ENCODE measurements at regions not wholly inside any gene's neighbourhood (a gene's known extent, or its start where the extent isn't known, plus 50 kb on each side); places are given as distances from the start of the nearest gene placed in this dataset.
"Not testable (repeated sequence)": the region's sequence is repeated elsewhere in the genome, so short reads cannot be mapped to it uniquely, and the experiment has no call there.

GRCh38 chr2:111366641-111367029 is 245.9 kb downstream of the BCL2L11 start:
- ATAC-seq: peak; percentile 2
- not testable (repeated sequence) for H3K27me3 ChIP-seq, H3K4me1 ChIP-seq, H3K27ac ChIP-seq, H3K9me3 ChIP-seq, H3K36me3 ChIP-seq
- 64% methylated on average over 3 of the region's 14 CpGs; no CpG with 5 or more reads in 1 of the 2 donors for WGBS, 2 donors (ENCODE audit: low coverage in 1 of 2)
- H3K4me3 ChIP-seq: peak overlapping the region in 1 of 2 donors; percentile 42

- not testable (repeated sequence) for H3K36me3 ChIP-seq, H3K27me3 ChIP-seq, H3K9me3 ChIP-seq, ATAC-seq, H3K4me1 ChIP-seq, H3K27ac ChIP-seq, H3K4me3 ChIP-seq
- whole genome bisulfite sequencing, 2 donors (ENCODE audit: low coverage in 1 of 2): no CpG with 5 or more reads among the region's 3 CpGs
Observed at GRCh38 chr2:111367080-111367479, 246.4 kb downstream of the BCL2L11 start.

- not testable (repeated sequence) for H3K27ac ChIP-seq, H3K4me3 ChIP-seq, H3K9me3 ChIP-seq, H3K4me1 ChIP-seq, ATAC-seq, H3K36me3 ChIP-seq, H3K27me3 ChIP-seq
- WGBS, 2 donors (ENCODE audit: low coverage in 1 of 2): 60% methylated on average over 1 of the region's 1 CpG; no CpG with 5 or more reads in 1 of the 2 donors
Observed at GRCh38 chr2:111367871-111368270, 247.2 kb downstream of the BCL2L11 start.

GRCh38 chr2:111368288-111368687 is 247.6 kb downstream of the BCL2L11 start:
- not testable (repeated sequence) for H3K4me1 ChIP-seq, H3K27ac ChIP-seq, H3K27me3 ChIP-seq, H3K36me3 ChIP-seq, H3K4me3 ChIP-seq, H3K9me3 ChIP-seq, ATAC-seq
- no CpG with 5 or more reads among the region's 4 CpGs for WGBS, 2 donors (ENCODE audit: low coverage in 1 of 2)

GRCh38 chr2:111373060-111373459 is 252.3 kb downstream of the BCL2L11 start:
- no CpG with 5 or more reads among the region's 2 CpGs for WGBS, 2 donors (ENCODE audit: low coverage in 1 of 2)
- not testable (repeated sequence) for H3K9me3 ChIP-seq, H3K36me3 ChIP-seq, H3K4me3 ChIP-seq, H3K4me1 ChIP-seq, H3K27ac ChIP-seq, H3K27me3 ChIP-seq, ATAC-seq

GRCh38 chr2:111373989-111374388 is 253.3 kb downstream of the BCL2L11 start:
- H3K27me3 ChIP-seq, H3K9me3 ChIP-seq, H3K4me1 ChIP-seq, H3K36me3 ChIP-seq, H3K4me3 ChIP-seq, H3K27ac ChIP-seq, ATAC-seq: not testable (repeated sequence)
- 67 to 100% methylated on average over 1 to 2 of the region's 5 CpGs for WGBS, 2 donors (ENCODE audit: low coverage in 1 of 2)

- H3K36me3 ChIP-seq, H3K4me1 ChIP-seq, H3K27me3 ChIP-seq, H3K27ac ChIP-seq, H3K9me3 ChIP-seq, ATAC-seq, H3K4me3 ChIP-seq: not testable (repeated sequence)
- no CpG with 5 or more reads among the region's 3 CpGs for WGBS, 2 donors (ENCODE audit: low coverage in 1 of 2)
Observed at GRCh38 chr2:111374734-111375133, 254.0 kb downstream of the BCL2L11 start.

- not testable (repeated sequence) for H3K9me3 ChIP-seq, H3K27ac ChIP-seq, ATAC-seq, H3K4me3 ChIP-seq, H3K36me3 ChIP-seq, H3K4me1 ChIP-seq, H3K27me3 ChIP-seq
- 82 to 86% methylated on average over 4 to 7 of the region's 8 CpGs for WGBS, 2 donors (ENCODE audit: low coverage in 1 of 2)
Observed at GRCh38 chr2:111375320-111375883, 254.7 kb downstream of the BCL2L11 start.

GRCh38 chr2:111376272-111376970 is 255.7 kb downstream of the BCL2L11 start:
- WGBS, 2 donors (ENCODE audit: low coverage in 1 of 2): no CpG with 5 or more reads among the region's 9 CpGs
- not testable (repeated sequence) for H3K27me3 ChIP-seq, ATAC-seq

GRCh38 chr2:111376971-111377352 is 256.2 kb downstream of the BCL2L11 start:
- H3K36me3 ChIP-seq, H3K9me3 ChIP-seq, H3K27ac ChIP-seq, H3K27me3 ChIP-seq, H3K4me3 ChIP-seq, H3K4me1 ChIP-seq: not testable (repeated sequence)
- no CpG with 5 or more reads among the region's 7 CpGs for WGBS, 2 donors (ENCODE audit: low coverage in 1 of 2)
- ATAC-seq: peak; percentile 29

More at GRCh38 chr2:111376272-111376970, 255.7 kb downstream of the BCL2L11 start:
- H3K4me1 ChIP-seq, H3K9me3 ChIP-seq, H3K27ac ChIP-seq, H3K4me3 ChIP-seq, H3K36me3 ChIP-seq: not testable (repeated sequence)

GRCh38 chr2:111377386-111377959 is 256.8 kb downstream of the BCL2L11 start:
- not testable (repeated sequence) for H3K4me1 ChIP-seq, ATAC-seq, H3K36me3 ChIP-seq, H3K9me3 ChIP-seq, H3K4me3 ChIP-seq, H3K27ac ChIP-seq, H3K27me3 ChIP-seq
- WGBS, 2 donors (ENCODE audit: low coverage in 1 of 2): no CpG with 5 or more reads among the region's 13 CpGs

GRCh38 chr2:111378348-111378747 is 257.6 kb downstream of the BCL2L11 start:
- H3K4me3 ChIP-seq, H3K27ac ChIP-seq, H3K4me1 ChIP-seq, H3K36me3 ChIP-seq, H3K9me3 ChIP-seq, ATAC-seq, H3K27me3 ChIP-seq: not testable (repeated sequence)
- WGBS, 2 donors (ENCODE audit: low coverage in 1 of 2): no CpG with 5 or more reads among the region's 3 CpGs

- not testable (repeated sequence) for H3K9me3 ChIP-seq, H3K27me3 ChIP-seq, H3K36me3 ChIP-seq, H3K4me3 ChIP-seq, H3K4me1 ChIP-seq, H3K27ac ChIP-seq, ATAC-seq
- WGBS, 2 donors (ENCODE audit: low coverage in 1 of 2): no CpG with 5 or more reads among the region's 5 CpGs
Observed at GRCh38 chr2:111380733-111381439, 260.2 kb downstream of the BCL2L11 start.

Measured in gastroesophageal sphincter (tissue), 4 donors.